Dendritic cell treated with granulocyte-macrophage colony-stimulating factor and Interleukin-4, amounts not matched to agents 40 ng/mL and 50 ng/mL, for 4 days (primary cell): ENCODE measurements at regions not wholly inside any gene's neighbourhood (a gene's known extent, or its start where the extent isn't known, plus 50 kb on each side); places are given as distances from the start of the nearest gene placed in this dataset.

ENCODE experiments used
- H3K27ac Mint-ChIP-seq: one replicate; pipeline ENCODE4 v1.8.0; 2022; ENCODE audit warnings: mild to moderate bottlenecking, mixed read lengths
- H3K27me3 Mint-ChIP-seq: one replicate; pipeline ENCODE4 v1.8.0; 2022; ENCODE audit warnings: mild to moderate bottlenecking, mixed read lengths
- H3K36me3 Mint-ChIP-seq: one replicate; pipeline ENCODE4 v1.8.0; 2022; ENCODE audit warnings: low read depth, mixed read lengths
- H3K4me1 Mint-ChIP-seq: one replicate; pipeline ENCODE4 v1.8.0; 2022; ENCODE audit warnings: low read depth, mixed read lengths
- H3K4me3 Mint-ChIP-seq: one replicate; pipeline ENCODE4 v1.8.0; 2022; ENCODE audit warnings: mild to moderate bottlenecking, moderate library complexity, mixed read lengths
- H3K9me3 Mint-ChIP-seq: one replicate; pipeline ENCODE4 v1.8.0; 2022; ENCODE audit warnings: mixed read lengths
- intact Hi-C: fragments of 100-400 bp; cut with micrococcal nuclease; formaldehyde crosslinking; loops from one replicate; pipeline ENCODE4 v1.15.0; 2022

GRCh38 chr6:56385981-56386593 lies 138.7 kb upstream of the COL21A1 start:
- no peaks in the 10 kb centered on the region for H3K36me3 Mint-ChIP-seq
- intact Hi-C loops = no loop called here
- no peaks in the 10 kb centered on the region for H3K4me1 Mint-ChIP-seq
- no peak overlapping the region for H3K4me3 Mint-ChIP-seq
- no peak overlapping the region for H3K27ac Mint-ChIP-seq
- H3K9me3 Mint-ChIP-seq = no peaks in the 10 kb centered on the region
- peaks cover 7% of the 10 kb centered on the region for H3K27me3 Mint-ChIP-seq

- H3K4me1 Mint-ChIP-seq = no peaks in the 10 kb centered on the region
- intact Hi-C loops = no loop called here
- no peaks in the 10 kb centered on the region for H3K9me3 Mint-ChIP-seq
- H3K27me3 Mint-ChIP-seq = peaks cover 7% of the 10 kb centered on the region
- no peaks in the 10 kb centered on the region for H3K36me3 Mint-ChIP-seq
- no peak overlapping the region for H3K27ac Mint-ChIP-seq
- H3K4me3 Mint-ChIP-seq = no peak overlapping the region
Observed at GRCh38 chr6:56383160-56383559, 135.8 kb upstream of the COL21A1 start.

- Mint-ChIP-seq H3K27ac (no peak overlapping the region), H3K4me1 (no peaks in the 10 kb centered on the region), H3K9me3 (no peaks in the 10 kb centered on the region), H3K4me3 (no peak overlapping the region), H3K27me3 (peaks cover 6% of the 10 kb centered on the region), H3K36me3 (no peaks in the 10 kb centered on the region)
- intact Hi-C loops = no loop called here
Observed at GRCh38 chr6:56382416-56382940, 135.1 kb upstream of the COL21A1 start.

DNA sequence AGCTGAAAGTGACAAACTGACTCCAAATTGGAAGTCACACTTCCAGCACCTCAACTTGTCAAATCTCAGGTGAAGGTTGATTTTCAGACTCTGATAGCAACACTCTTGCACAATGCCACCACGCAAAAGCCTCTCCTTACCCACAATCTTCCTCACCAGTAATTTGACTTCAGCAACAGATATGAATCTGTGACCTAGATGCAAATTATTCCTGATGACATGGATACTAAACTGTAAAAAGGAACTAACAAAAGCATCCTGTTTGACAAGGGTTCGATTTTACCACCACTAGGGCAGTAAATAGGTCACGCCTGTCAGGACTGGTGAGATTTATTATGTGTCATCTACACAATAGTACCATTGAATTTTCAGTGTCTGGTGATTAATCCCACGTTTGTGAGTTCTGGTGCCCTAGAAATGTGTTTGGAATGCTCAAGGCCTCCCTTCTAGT lies 134.4 kb upstream of the COL21A1 start:
- no peak overlapping the region for H3K27ac Mint-ChIP-seq
- no peaks in the 10 kb centered on the region for H3K36me3 Mint-ChIP-seq
- intact Hi-C loops = no loop called here
- no peaks in the 10 kb centered on the region for H3K4me1 Mint-ChIP-seq
- no peaks in the 10 kb centered on the region for H3K9me3 Mint-ChIP-seq
- peaks cover 6% of the 10 kb centered on the region for H3K27me3 Mint-ChIP-seq
- no peak overlapping the region for H3K4me3 Mint-ChIP-seq

DNA sequence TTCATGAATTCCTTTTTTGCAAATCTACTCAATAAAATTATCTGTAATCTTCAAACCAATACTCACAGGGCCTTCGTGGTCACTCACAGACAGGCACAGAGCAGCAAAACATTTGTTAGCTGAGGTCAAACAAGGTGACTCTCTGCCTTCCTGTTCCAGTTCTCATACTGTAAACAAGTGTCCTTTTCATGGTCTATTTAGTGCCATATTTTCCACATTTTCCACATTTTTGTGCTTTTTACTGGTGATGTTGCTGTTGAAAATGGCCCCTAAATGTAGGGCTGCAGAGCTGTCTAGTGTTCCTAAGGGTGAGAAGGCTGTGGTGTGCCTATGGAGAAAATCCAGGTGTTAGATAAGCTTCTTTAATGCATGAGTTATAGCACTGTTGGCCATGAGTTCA lies 133.1 kb upstream of the COL21A1 start:
- Mint-ChIP-seq H3K27me3 (peaks cover 17% of the 10 kb centered on the region), H3K4me1 (no peaks in the 10 kb centered on the region), H3K4me3 (no peak overlapping the region), H3K27ac (no peak overlapping the region), H3K9me3 (no peaks in the 10 kb centered on the region), H3K36me3 (no peaks in the 10 kb centered on the region)
- intact Hi-C loops = no loop called here

GRCh38 chr6:56378966-56379585 lies 131.7 kb upstream of the COL21A1 start:
- no peaks in the 10 kb centered on the region for H3K4me1 Mint-ChIP-seq
- intact Hi-C loops = no loop called here

DNA sequence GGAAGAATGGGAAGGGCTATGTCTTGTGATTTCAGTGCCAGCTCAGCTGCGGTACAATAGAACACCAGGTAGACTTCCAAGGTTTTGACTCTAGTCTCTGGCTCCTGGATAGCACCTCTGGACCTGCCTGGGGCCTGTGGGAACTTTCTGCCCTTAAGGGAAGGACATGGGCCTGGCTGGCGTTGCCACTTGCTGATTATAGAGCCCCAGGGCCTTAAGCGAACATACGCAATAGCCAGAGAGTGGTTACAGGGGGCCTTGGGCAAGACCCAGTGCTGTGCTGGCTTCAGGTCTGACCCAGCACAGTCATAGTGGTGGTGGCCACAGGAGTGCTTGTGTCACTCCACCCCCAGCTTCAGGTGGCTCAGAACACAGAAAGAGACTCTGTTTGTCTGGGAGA lies 131.1 kb upstream of the COL21A1 start:
- no peak overlapping the region for H3K27ac Mint-ChIP-seq
- H3K9me3 Mint-ChIP-seq = no peaks in the 10 kb centered on the region
- intact Hi-C loops = no loop called here
- no peaks in the 10 kb centered on the region for H3K36me3 Mint-ChIP-seq
- H3K27me3 Mint-ChIP-seq = peaks cover 21% of the 10 kb centered on the region
- H3K4me1 Mint-ChIP-seq = no peaks in the 10 kb centered on the region
- H3K4me3 Mint-ChIP-seq = no peak overlapping the region

More at GRCh38 chr6:56378966-56379585, 131.7 kb upstream of the COL21A1 start:
- no peaks in the 10 kb centered on the region for H3K9me3 Mint-ChIP-seq
- no peak overlapping the region for H3K27ac Mint-ChIP-seq
- no peak overlapping the region for H3K4me3 Mint-ChIP-seq
- no peaks in the 10 kb centered on the region for H3K36me3 Mint-ChIP-seq
- H3K27me3 Mint-ChIP-seq = peaks cover 21% of the 10 kb centered on the region

DNA sequence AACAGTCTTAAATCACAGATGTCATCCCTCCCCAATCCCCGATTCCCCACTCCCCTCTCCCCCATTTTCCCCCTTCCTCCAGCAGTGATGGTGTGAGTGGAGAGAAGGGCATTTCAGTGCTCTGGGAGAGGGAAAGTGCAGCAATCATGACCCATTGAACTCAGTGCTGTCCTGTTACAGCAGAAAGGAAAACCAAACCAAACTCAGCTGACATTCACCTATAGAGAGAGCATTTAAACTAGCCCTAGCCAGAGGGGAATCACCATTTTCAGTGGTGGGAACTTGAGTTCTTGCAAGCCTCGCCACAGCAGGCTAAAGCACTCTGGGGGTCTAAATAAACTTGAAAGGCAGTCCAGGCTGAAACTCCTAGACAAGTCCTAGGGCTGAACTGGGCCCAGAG lies 129.9 kb upstream of the COL21A1 start:
- peaks cover 25% of the 10 kb centered on the region for H3K27me3 Mint-ChIP-seq
- peaks cover 2% of the 10 kb centered on the region for H3K4me1 Mint-ChIP-seq
- no peak overlapping the region for H3K27ac Mint-ChIP-seq
- intact Hi-C loops = no loop called here
- H3K4me3 Mint-ChIP-seq = no peak overlapping the region
- H3K9me3 Mint-ChIP-seq = no peaks in the 10 kb centered on the region
- no peaks in the 10 kb centered on the region for H3K36me3 Mint-ChIP-seq

DNA sequence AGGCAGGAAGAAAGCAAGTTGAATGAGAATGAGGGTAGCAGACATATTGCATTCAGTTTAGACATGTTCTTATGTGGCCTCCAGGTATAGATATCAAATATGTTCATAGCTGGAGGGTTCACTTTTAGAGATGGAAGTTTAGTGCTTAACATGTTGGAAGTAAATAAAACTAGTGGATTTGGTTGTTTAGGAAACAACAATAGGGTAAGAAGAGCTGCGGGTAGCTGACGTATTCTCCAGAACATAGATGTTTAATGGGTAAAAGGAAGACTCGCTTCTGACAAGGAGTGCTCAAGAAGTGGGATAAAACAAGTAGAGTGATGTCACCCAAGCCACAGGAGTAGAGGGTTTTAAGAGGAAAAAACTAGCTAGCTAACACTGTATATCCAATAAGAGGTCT lies 128.4 kb upstream of the COL21A1 start:
- no peak overlapping the region for H3K27ac Mint-ChIP-seq
- H3K9me3 Mint-ChIP-seq = no peaks in the 10 kb centered on the region
- peaks cover 17% of the 10 kb centered on the region for H3K4me1 Mint-ChIP-seq
- intact Hi-C loops = no loop called here
- no peaks in the 10 kb centered on the region for H3K36me3 Mint-ChIP-seq
- no peak overlapping the region for H3K4me3 Mint-ChIP-seq
- H3K27me3 Mint-ChIP-seq = peaks cover 28% of the 10 kb centered on the region

DNA sequence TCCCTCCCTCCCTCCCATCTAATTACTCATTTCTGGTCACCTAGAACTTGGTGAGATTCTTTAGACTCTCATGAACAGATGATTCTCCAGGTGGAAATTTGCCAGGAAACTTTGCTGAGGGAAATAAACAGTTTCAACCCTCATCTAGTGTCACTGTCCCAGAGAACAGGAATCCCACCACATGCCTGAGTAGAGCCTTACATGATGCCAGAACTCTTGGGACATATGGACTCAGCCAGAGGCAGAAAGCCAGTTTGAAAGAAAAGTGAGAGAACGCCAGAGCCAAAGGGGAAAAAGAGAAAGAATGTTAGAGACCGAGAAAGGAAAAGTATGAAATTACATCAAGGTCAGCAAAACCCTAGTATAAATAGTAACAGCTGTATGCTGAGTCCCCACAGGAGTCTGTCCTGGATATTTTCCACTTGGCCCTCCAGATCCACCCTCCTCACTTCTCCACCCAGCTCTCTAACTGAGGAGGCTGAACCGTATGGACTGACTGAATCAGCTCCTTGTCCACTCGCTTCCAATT lies 127.5 kb upstream of the COL21A1 start:
- no peak overlapping the region for H3K27ac Mint-ChIP-seq
- intact Hi-C loops = no loop called here
- no peaks in the 10 kb centered on the region for H3K36me3 Mint-ChIP-seq
- no peaks in the 10 kb centered on the region for H3K9me3 Mint-ChIP-seq
- no peak overlapping the region for H3K4me3 Mint-ChIP-seq
- peaks cover 28% of the 10 kb centered on the region for H3K27me3 Mint-ChIP-seq
- H3K4me1 Mint-ChIP-seq = peaks cover 26% of the 10 kb centered on the region

DNA sequence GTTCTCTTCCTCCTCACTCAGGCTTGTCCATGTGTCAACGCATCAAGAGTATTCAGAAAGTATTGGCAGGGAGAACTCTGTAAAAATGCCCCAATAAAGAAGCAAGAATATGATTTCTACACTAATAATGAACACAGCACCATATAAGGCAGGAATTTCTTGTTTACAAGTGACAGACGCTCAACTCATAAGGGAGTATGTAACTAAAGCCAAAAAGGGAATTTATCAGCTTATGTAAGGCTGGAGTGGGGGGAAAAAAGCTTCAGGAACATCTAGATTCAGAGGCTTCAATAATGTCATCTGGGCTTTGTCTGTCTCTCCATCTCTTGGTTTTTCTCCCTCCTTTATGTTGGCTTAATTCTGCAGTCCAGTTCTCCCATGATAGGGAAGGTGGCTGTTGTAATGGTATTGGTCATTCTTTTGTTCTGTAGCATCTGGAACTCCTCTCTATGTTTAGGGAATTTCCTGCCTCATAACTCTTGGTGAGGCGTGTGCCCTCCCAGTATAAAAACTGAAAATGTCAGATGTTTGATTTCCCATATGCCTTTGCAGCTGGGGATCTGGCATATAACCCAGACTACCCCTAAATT lies 125.1 kb upstream of the COL21A1 start:
- H3K36me3 Mint-ChIP-seq = no peaks in the 10 kb centered on the region
- H3K4me1 Mint-ChIP-seq = peaks cover 33% of the 10 kb centered on the region
- intact Hi-C loops = no loop called here
- H3K27ac Mint-ChIP-seq = no peak overlapping the region
- no peak overlapping the region for H3K4me3 Mint-ChIP-seq
- H3K9me3 Mint-ChIP-seq = no peaks in the 10 kb centered on the region
- H3K27me3 Mint-ChIP-seq = peaks cover 31% of the 10 kb centered on the region

DNA sequence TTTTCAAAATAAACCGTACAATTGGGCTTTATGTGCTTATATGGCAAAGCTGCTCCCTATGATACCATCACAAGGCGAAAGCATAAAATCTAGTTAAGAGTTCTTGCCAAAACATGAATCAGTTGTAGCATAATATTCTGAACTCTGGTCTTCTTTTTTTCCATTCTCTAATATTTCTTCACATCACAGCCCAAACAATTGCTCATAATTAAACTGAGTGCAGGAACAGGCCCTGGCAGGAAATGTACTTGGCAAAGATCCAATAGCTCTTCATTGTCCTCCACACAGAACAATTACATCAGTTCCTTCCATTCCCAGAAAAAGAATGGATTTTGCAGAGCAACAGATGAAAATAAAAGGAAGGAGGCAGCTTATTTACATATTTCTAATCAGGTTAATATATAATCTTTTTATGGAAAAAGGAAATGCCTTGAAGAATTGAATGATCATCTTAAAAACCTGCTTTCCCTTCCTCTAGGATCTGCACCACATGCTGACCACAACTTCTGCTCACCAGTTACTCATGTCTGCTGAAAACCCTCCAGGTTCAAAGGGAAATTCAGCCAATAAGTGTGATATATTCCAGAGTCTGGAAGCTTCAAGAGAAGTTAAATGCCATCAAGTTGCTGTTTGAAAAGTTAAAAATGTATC lies 123.3 kb upstream of the COL21A1 start:
- H3K9me3 Mint-ChIP-seq = no peaks in the 10 kb centered on the region
- H3K36me3 Mint-ChIP-seq = no peaks in the 10 kb centered on the region
- H3K27ac Mint-ChIP-seq = peak overlapping the region; percentile 60
- intact Hi-C loops = no loop called here
- no peak overlapping the region for H3K4me3 Mint-ChIP-seq
- H3K4me1 Mint-ChIP-seq = peaks cover 38% of the 10 kb centered on the region
- H3K27me3 Mint-ChIP-seq = peaks cover 24% of the 10 kb centered on the region

DNA sequence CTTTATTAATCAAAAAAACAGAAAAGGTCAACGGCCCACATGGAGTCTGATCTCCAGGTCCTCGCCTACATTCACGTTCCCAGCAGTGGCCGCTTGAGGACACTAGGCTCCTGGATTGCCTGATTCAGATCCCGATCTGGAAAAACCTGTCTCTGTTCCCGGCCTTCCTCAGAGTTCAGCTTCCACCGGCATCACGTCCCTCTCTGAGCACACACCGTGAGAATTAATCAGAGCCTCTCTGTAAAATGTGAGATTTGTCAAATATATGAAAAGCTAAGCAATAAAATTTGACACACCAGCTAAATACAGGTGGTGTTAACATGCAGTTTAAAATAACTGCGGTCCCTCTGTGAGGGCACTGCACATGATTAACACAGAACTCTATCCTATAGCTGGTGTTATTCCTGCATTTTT lies 122.8 kb upstream of the COL21A1 start:
- H3K4me1 Mint-ChIP-seq = peaks cover 38% of the 10 kb centered on the region
- no peaks in the 10 kb centered on the region for H3K36me3 Mint-ChIP-seq
- intact Hi-C loops = no loop called here
- peak overlapping the region; percentile 60 for H3K27ac Mint-ChIP-seq
- no peaks in the 10 kb centered on the region for H3K9me3 Mint-ChIP-seq
- H3K4me3 Mint-ChIP-seq = no peak overlapping the region
- H3K27me3 Mint-ChIP-seq = peaks cover 19% of the 10 kb centered on the region

GRCh38 chr6:56368491-56368890 lies 121.1 kb upstream of the COL21A1 start:
- H3K27ac Mint-ChIP-seq = no peak overlapping the region
- peaks cover 20% of the 10 kb centered on the region for H3K27me3 Mint-ChIP-seq
- intact Hi-C loops = no loop called here
- H3K4me3 Mint-ChIP-seq = no peak overlapping the region
- H3K36me3 Mint-ChIP-seq = no peaks in the 10 kb centered on the region
- no peaks in the 10 kb centered on the region for H3K9me3 Mint-ChIP-seq
- H3K4me1 Mint-ChIP-seq = peaks cover 38% of the 10 kb centered on the region
